SJSA1 (cell line): ENCODE measurements at regions not wholly inside any gene's neighbourhood (a gene's known extent, or its start where the extent isn't known, plus 50 kb on each side); places are given as distances from the start of the nearest gene placed in this dataset.
"Not testable (repeated sequence)": the region's sequence is repeated elsewhere in the genome, so short reads cannot be mapped to it uniquely, and the experiment has no call there.

Source experiments
- DNase-seq, 2 experiments: peaks; one replicate each; pipeline ENCODE4 v3.0.0-alpha.2; 2015 to 2020; ENCODE audit warnings: low spot score in 2 of 2, low read depth in 1 of 2
- H3K27ac ChIP-seq: fragments of 250-450 bp; sonication (Bioruptor Pico); 2 replicates; pipeline ENCODE4 v1.5.1; 2020; ENCODE audit warnings: mild to moderate bottlenecking, moderate library complexity
- H3K27me3 ChIP-seq: fragments of 250-450 bp; sonication (Bioruptor Pico); replicated peaks from 2 replicates; pipeline ENCODE4 v1.5.1; 2020; ENCODE audit warnings: mild to moderate bottlenecking, moderate library complexity
- H3K36me3 ChIP-seq: fragments of 250-450 bp; sonication (Bioruptor Pico); 2 replicates; pipeline ENCODE4 v1.5.1; 2020; ENCODE audit warnings: mild to moderate bottlenecking
- H3K4me1 ChIP-seq: fragments of 250-450 bp; sonication (Bioruptor Pico); replicated peaks from 2 replicates; pipeline ENCODE4 v1.6.1; 2021; ENCODE audit warnings: mild to moderate bottlenecking
- H3K4me3 ChIP-seq: fragments of 250-450 bp; sonication (Bioruptor Pico); 2 replicates; pipeline ENCODE4 v1.5.1; 2020; ENCODE audit warnings: mild to moderate bottlenecking
- H3K9me3 ChIP-seq: fragments of 250-450 bp; sonication (Bioruptor Pico); replicated peaks from 2 replicates; pipeline ENCODE4 v1.5.1; 2020; ENCODE audit warnings: mild to moderate bottlenecking

DNA sequence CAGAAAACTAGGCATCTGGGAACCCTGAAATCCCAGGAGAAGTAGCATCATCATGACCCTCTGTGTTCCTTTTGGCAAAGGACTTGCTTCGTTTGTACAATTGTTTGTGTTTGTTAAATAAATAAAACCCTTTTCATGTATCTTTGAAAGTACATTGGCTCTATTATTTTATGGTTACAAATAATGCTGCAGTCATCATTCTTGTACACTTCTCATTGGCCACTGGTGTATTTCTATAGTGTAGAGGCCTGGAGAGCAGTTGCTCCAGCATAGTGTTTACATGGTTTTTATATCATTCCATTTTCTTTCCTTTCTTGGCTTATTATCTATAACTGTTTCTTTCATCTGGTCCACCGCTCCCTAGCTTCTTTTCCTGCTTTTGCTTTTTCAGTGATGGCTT lies 253.3 kb downstream of the FAM72C start:
- DNase-seq, result no peak
- no peaks in the 10 kb centered on the region for H3K9me3 ChIP-seq

DNA sequence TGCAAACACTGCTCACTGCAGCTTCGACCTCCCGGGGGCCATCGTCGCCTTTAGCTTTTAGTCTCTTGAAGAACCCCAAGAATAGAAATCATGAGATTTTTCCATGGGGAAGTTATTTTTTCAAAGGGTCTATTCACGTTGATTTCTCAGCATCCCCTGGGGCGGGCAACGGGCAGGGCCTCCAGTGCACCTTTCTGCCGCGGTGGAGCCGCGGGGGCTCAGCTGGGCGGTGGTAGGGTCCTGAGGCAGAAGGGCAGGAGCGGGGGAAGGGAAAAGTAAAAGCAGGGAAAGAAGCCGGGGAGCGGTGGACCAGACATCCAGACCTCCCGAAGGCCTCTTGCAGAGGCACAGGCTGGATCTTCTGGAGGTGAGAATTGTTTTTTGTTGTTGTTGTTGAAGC lies 253.8 kb downstream of the FAM72C start:
- no peaks in the 10 kb centered on the region for H3K36me3 ChIP-seq
- DNase-seq, result no peak
- no peaks in the 10 kb centered on the region for H3K27me3 ChIP-seq
- no peaks in the 10 kb centered on the region for H3K4me1 ChIP-seq
- no peak overlapping the region for H3K27ac ChIP-seq
- no peaks in the 10 kb centered on the region for H3K9me3 ChIP-seq
- H3K4me3 ChIP-seq, result no peak overlapping the region

More for the DNA sequence above, 253.3 kb downstream of the FAM72C start:
- Histone ChIP-seq H3K36me3 (no peaks in the 10 kb centered on the region), H3K4me3 (no peak overlapping the region), H3K27me3 (no peaks in the 10 kb centered on the region), H3K4me1 (no peaks in the 10 kb centered on the region), H3K27ac (no peak overlapping the region)

DNA sequence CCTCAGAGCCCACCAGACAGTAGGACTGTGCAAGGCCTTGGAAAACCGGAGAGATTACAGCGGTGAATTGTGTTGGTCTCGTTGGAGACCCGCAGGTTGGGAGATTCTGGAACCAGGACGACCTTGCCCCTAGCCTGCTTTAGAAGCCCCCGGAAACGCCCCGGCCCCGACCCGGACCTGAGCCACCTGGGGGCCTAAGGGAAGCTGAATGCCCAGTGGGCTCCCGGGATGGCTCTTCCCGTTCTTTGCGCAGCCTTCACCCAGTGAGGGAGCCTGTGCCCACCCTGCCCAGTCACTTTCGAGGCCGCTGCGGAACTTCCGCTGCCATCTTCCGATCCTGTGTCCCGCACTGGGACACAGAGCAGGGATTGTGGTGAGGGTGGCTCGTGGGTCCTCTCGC lies 254.4 kb downstream of the FAM72C start:
- Histone ChIP-seq H3K27ac (no peak overlapping the region), H3K27me3 (no peaks in the 10 kb centered on the region), H3K36me3 (no peaks in the 10 kb centered on the region), H3K4me1 (no peaks in the 10 kb centered on the region), H3K9me3 (no peaks in the 10 kb centered on the region), H3K4me3 (no peak overlapping the region)
- DNase-seq, result no peak

DNA sequence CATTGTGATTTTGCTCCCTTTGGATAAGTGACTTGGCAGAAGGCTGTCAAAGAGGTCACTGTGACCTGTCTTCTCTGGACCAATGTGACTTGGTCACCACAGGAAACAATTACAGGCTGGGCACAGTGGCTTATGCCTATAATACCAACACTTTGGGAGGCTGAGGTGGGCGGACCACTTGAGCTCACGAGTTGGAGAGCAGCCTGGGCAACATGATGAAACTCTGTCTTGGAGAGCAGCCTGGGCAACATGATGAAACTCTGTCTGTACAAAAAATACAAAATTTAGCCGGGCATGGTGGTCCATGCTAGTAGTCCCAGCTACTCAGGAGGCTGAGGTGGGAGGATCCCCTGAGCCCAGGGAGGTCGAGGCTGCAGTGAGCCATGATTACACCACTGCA lies 256.9 kb downstream of the FAM72C start:
- H3K36me3 ChIP-seq, H3K4me3 ChIP-seq, H3K27me3 ChIP-seq, H3K9me3 ChIP-seq, H3K27ac ChIP-seq, DNase-seq, H3K4me1 ChIP-seq: not testable (repeated sequence)

DNA sequence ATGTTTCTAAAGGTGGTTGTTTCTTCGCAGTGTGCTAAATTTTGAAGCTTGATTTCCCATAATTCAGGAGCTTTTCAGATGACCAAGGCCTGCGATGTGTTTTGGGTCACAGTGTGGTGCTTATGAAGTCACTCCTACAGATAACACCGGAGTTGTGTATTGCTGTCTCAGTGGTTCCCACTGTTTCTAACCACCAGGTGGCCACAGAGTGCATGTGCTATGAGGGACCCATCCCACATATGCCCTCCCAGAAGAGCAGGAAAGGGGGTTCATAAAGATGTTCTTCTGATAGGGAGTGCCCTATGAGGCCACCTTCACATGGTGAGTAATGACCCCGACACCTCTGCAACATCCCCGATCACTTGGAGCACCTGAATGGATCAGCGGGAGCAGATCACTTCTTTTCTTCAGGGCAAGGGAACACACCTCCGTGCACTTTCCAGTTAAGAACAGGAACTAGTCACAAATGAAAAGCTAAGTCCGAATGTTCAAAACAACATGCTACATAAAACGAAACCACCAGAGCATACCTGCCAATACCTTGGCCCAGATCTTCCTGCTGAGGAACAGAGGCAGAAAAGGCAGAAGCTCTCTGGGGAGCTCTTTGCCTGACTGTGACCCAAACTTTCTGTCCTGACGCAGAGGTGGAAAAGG lies 262.1 kb downstream of the FAM72C start:
- not testable (repeated sequence) for H3K4me3 ChIP-seq, H3K9me3 ChIP-seq, H3K27ac ChIP-seq, DNase-seq, H3K27me3 ChIP-seq, H3K4me1 ChIP-seq, H3K36me3 ChIP-seq

DNA sequence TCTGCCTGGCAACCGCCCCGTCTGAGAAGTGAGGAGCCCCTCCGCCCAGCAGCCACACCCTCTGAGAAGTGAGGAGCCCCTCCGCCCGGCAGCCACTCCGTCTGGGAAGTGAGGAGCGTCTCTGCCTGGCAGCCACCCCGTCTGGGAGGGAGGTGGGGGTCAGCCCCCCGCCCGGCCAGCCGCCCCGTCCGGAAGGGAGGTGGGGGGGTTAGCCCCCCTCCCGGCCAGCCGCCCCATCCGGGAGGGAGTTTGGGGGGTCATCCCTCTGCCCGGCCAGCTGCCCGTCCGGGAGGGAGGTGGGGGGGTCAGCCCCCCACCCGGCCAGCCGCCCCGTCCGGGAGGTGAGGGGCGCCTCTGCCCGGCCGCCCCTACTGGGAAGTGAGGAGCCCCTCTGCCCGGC lies 269.0 kb downstream of the FAM72C start:
- H3K27ac ChIP-seq, H3K27me3 ChIP-seq, DNase-seq, H3K4me3 ChIP-seq, H3K4me1 ChIP-seq, H3K9me3 ChIP-seq, H3K36me3 ChIP-seq: not testable (repeated sequence)

GRCh38 chr1:143699731-143700130 lies 272.1 kb downstream of the FAM72C start:
- H3K9me3 ChIP-seq, result no peaks in the 10 kb centered on the region
- H3K27ac ChIP-seq, result no peak overlapping the region
- H3K36me3 ChIP-seq, result no peaks in the 10 kb centered on the region
- H3K27me3 ChIP-seq, result no peaks in the 10 kb centered on the region
- no peaks in the 10 kb centered on the region for H3K4me1 ChIP-seq
- no peak overlapping the region for H3K4me3 ChIP-seq
- DNase-seq, result no peak

DNA sequence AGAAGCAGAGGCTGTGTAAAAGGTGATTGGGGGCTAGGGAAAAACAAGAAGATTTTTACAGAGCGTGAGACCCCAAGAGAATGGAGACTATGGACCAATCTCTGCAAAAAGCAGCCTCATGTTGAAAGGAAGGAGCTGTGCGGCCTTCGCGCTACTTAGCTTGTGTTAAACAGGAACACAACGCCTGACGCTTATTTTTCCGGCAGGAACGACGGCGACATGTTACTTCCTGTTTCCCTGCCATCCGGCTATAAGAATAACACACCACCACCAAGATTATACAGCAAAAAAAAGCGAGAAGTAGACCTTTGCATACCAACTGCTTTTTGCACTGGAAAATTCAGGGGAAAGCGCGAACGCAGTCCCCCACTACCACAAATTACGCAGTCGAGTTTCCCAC lies 272.7 kb downstream of the FAM72C start:
- no peaks in the 10 kb centered on the region for H3K9me3 ChIP-seq
- no peak for DNase-seq
- no peaks in the 10 kb centered on the region for H3K4me1 ChIP-seq
- H3K27ac ChIP-seq, result no peak overlapping the region
- H3K4me3 ChIP-seq, result no peak overlapping the region
- H3K36me3 ChIP-seq, result no peaks in the 10 kb centered on the region
- no peaks in the 10 kb centered on the region for H3K27me3 ChIP-seq

- no peak for DNase-seq
- H3K4me1 ChIP-seq, result no peaks in the 10 kb centered on the region
- H3K27me3 ChIP-seq, result no peaks in the 10 kb centered on the region
- no peaks in the 10 kb centered on the region for H3K36me3 ChIP-seq
- no peak overlapping the region for H3K4me3 ChIP-seq
- no peaks in the 10 kb centered on the region for H3K9me3 ChIP-seq
- no peak overlapping the region for H3K27ac ChIP-seq
These were observed 273.8 kb downstream of the FAM72C start for GRCh38 chr1:143698016-143698415.

DNA sequence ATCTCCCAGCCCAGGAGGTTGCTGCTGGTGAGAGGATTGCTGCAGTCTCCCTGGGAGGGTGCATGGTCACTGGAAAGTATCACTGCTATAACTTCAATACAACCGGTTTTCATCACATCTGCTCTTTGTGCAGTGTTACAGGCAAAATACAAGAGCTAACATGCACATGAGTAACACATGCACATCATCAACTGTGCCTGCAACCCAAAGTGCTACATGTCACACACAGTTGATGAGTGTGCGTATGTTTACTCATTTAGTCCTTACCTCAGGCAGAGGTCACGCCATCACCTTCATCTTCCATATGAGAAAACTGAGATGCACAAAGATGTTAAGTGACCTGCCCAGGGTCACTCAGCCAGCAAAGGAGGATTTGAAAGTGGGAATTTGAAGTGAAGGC lies 277.7 kb downstream of the FAM72C start:
- H3K4me1 ChIP-seq, result no peaks in the 10 kb centered on the region
- H3K27me3 ChIP-seq, result peaks cover 8% of the 10 kb centered on the region
- no peak for DNase-seq
- H3K9me3 ChIP-seq, result no peaks in the 10 kb centered on the region
- H3K36me3 ChIP-seq, result no peaks in the 10 kb centered on the region
- H3K27ac ChIP-seq, result no peak overlapping the region
- no peak overlapping the region for H3K4me3 ChIP-seq

- Histone ChIP-seq H3K4me3 (no peak overlapping the region), H3K27me3 (peaks cover 8% of the 10 kb centered on the region)
- DNase-seq, result no peak
These were observed 279.7 kb downstream of the FAM72C start for GRCh38 chr1:143691971-143692529.

DNA sequence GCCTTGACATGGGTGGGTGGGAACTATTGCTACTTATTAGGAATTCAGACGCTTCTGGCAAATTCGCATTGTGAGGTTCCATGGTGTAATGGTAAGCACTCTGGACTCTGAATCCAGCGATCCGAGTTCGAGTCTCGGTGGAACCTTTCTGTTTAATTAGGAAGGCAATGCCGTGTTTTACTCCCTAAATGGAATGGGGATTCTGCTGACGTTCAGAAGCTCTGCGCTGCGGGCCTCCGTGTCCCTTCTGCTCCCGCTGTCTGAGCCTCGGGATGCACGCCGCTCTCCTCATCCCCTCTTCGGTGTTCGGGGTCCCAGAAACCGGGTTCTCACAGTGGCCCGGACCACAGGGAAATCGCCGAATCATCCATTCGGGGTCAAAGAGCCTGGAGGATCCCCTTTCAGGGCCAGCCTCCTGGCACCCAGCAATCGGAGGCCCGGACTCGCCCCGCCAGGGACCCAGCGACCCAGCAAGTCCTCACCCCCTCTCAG lies 280.3 kb downstream of the FAM72C start:
- DNase-seq, result no peak
- H3K36me3 ChIP-seq, result no peaks in the 10 kb centered on the region
- H3K27me3 ChIP-seq, result peaks cover 8% of the 10 kb centered on the region
- H3K9me3 ChIP-seq, result no peaks in the 10 kb centered on the region
- no peak overlapping the region for H3K4me3 ChIP-seq
- no peak overlapping the region for H3K27ac ChIP-seq
- no peaks in the 10 kb centered on the region for H3K4me1 ChIP-seq

More at GRCh38 chr1:143691971-143692529, 279.7 kb downstream of the FAM72C start:
- Histone ChIP-seq H3K36me3 (no peaks in the 10 kb centered on the region), H3K4me1 (no peaks in the 10 kb centered on the region), H3K9me3 (no peaks in the 10 kb centered on the region), H3K27ac (no peak overlapping the region)

DNA sequence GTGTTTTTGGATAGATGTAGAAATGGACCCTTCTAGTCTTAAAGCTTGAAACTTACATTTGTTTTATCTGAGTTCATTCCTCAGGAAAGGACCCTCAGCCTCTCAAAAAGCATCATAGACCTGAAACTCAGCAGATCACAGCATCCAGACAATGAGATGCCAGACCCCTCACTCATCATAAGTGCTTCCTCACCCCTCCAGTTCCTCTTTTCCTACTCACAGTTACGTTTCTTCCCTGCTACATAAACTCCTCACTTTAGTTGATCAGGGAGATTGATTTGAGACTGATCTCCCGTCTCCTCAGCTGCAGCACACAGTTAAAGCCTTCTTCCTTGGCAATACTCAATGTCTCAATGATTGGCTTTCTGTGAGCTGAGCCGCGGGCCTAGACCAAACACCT lies 282.0 kb downstream of the FAM72C start:
- H3K9me3 ChIP-seq, result no peaks in the 10 kb centered on the region
- no peak overlapping the region for H3K4me3 ChIP-seq
- H3K27ac ChIP-seq, result no peak overlapping the region
- no peaks in the 10 kb centered on the region for H3K36me3 ChIP-seq
- H3K27me3 ChIP-seq, result peaks cover 8% of the 10 kb centered on the region
- DNase-seq, result no peak
- no peaks in the 10 kb centered on the region for H3K4me1 ChIP-seq

DNA sequence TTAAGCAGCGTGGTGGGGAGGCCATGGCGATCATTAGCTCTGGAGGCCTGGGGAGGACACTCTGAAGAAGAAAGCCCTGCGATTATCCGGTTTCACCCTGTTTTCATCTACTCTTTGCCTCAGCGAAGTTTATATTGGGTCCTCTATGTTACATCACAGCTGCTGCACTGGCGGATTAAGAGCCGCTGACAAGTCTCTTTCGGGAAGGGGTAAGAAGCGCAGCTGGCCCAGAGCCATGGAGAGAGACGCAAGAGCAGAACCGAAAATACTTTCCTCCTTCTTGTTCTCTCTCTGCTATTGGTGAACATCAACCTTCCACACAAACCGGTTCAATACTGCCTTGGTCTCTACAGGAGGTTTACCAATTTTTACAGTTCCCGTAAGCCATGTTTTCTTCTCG lies 291.5 kb downstream of the FAM72C start:
- no peak overlapping the region for H3K4me3 ChIP-seq
- no peak overlapping the region for H3K27ac ChIP-seq
- H3K27me3 ChIP-seq, result no peaks in the 10 kb centered on the region; the same call in 1 of the 2 replicates
- no peak for DNase-seq
- H3K36me3 ChIP-seq, result no peaks in the 10 kb centered on the region
- H3K4me1 ChIP-seq, result no peaks in the 10 kb centered on the region
- H3K9me3 ChIP-seq, result no peaks in the 10 kb centered on the region

- no peaks in the 10 kb centered on the region for H3K9me3 ChIP-seq
- no peak for DNase-seq
These were observed 298.8 kb downstream of the FAM72C start for GRCh38 chr1:143672983-143673382.

More at GRCh38 chr1:143672983-143673382, 298.8 kb downstream of the FAM72C start:
- Histone ChIP-seq H3K27me3 (no peaks in the 10 kb centered on the region; the same call in 1 of the 2 replicates), H3K4me1 (no peaks in the 10 kb centered on the region), H3K36me3 (no peaks in the 10 kb centered on the region), H3K4me3 (no peak overlapping the region), H3K27ac (no peak overlapping the region)
